ENCODE measurements at regions not wholly inside any gene's neighbourhood (a gene's known extent, or its start where the extent isn't known, plus 50 kb on each side); places are given as distances from the start of the nearest gene placed in this dataset.

DNA sequence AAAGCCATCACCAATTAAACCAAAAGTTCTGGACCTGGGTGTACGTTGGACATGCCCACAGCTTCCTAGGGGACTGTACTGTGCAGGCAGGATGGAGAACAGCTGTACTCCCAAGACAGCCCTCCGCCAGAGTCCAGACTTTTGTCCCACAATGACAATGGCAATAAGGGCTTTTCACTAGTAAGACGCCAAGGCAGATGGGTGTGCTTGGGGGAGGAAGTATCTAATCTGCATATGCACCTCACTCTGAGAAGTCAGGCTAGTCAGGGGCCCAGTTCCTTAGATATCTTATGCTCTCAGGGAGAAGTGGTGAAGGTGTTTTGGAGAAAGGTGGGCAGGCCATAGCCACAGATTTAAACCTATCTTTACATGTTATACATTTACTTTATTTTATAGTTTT lies 85.1 kb upstream of the USP47 start:
- ATAC-seq (ENCODE audit: poor library complexity) (no peak), DNase-seq (no peak)
- Mint-ChIP-seq H3K9me3 (no peaks in the 10 kb centered on the region), H3K27ac (no peak overlapping the region), H3K4me3 (no peak overlapping the region), H3K27me3 (peaks cover 63% of the 10 kb centered on the region), H3K4me1 (ENCODE audit: low read depth) (no peaks in the 10 kb centered on the region), H3K36me3 (ENCODE audit: low read depth) (no peaks in the 10 kb centered on the region)
- TF ChIP-seq, protein P1, sequence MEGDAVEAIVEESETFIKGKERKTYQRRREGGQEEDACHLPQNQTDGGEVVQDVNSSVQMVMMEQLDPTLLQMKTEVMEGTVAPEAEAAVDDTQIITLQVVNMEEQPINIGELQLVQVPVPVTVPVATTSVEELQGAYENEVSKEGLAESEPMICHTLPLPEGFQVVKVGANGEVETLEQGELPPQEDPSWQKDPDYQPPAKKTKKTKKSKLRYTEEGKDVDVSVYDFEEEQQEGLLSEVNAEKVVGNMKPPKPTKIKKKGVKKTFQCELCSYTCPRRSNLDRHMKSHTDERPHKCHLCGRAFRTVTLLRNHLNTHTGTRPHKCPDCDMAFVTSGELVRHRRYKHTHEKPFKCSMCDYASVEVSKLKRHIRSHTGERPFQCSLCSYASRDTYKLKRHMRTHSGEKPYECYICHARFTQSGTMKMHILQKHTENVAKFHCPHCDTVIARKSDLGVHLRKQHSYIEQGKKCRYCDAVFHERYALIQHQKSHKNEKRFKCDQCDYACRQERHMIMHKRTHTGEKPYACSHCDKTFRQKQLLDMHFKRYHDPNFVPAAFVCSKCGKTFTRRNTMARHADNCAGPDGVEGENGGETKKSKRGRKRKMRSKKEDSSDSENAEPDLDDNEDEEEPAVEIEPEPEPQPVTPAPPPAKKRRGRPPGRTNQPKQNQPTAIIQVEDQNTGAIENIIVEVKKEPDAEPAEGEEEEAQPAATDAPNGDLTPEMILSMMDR (IDR thresholded peaks at IDR 0.05) = no peak
- H3K9me3 ChIP-seq (ENCODE audit: control insufficient read depth in 1 of 2, insufficient read depth in 1 of 2, low read length in 2 of 2) = no peaks in the 10 kb centered on the region
- H3K4me1 ChIP-seq (ENCODE audit: insufficient read depth, low read length) = no peaks in the 10 kb centered on the region
- H3K27ac ChIP-seq (ENCODE audit: low read depth in 1 of 2, low read length in 2 of 2) = no peak overlapping the region
- CTCF ChIA-PET = no interaction called here
- H3K4me3 ChIP-seq (ENCODE audit: low read length) = no peak overlapping the region
- POLR2A ChIA-PET = no interaction called here
- no peaks in the 10 kb centered on the region for H3K36me3 ChIP-seq (ENCODE audit: insufficient read depth, low read length)
- intact Hi-C loops (cut with DNase I, micrococcal nuclease) = no loop called here
- peaks cover 4 to 13% of the 10 kb centered on the region in 2 experiments for H3K27me3 ChIP-seq (ENCODE audit: control insufficient read depth in 1 of 2, insufficient read depth in 2 of 2, low read length in 2 of 2)

DNA sequence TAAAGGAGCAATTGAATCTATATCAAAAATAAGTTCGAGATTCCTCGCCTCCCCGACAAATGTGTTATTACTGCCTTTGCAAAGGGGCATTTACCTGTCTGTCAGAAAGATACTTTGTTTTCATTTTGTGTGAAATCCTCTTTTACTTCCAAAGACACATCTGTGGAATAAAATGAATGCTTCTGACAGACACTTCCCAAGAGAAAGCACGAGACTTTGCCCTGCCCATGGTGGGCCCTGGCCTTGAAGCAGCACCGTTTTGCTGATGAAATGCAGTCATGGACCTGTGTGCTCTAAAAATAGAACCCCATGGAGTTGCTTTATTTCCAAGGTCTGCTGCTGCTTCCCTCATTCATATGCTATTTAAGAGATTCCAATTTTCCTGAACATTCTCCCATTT lies 85.9 kb upstream of the USP47 start:
- ATAC-seq (ENCODE audit: poor library complexity) (no peak), DNase-seq (no peak)
- ChIA-PET CTCF (no interaction called here), POLR2A (no interaction called here)
- no peak overlapping the region for H3K27ac Mint-ChIP-seq
- Histone ChIP-seq H3K27ac (ENCODE audit: low read depth in 1 of 2, low read length in 2 of 2) (no peak overlapping the region), H3K9me3 (ENCODE audit: control insufficient read depth in 1 of 2, insufficient read depth in 1 of 2, low read length in 2 of 2) (no peaks in the 10 kb centered on the region), H3K4me1 (ENCODE audit: insufficient read depth, low read length) (no peaks in the 10 kb centered on the region), H3K27me3 (ENCODE audit: control insufficient read depth in 1 of 2, insufficient read depth in 2 of 2, low read length in 2 of 2) (peaks cover 4 to 10% of the 10 kb centered on the region in 2 experiments), H3K4me3 (ENCODE audit: low read length) (no peak overlapping the region), H3K36me3 (ENCODE audit: insufficient read depth, low read length) (no peaks in the 10 kb centered on the region)
- TF ChIP-seq, protein P1 (IDR thresholded peaks at IDR 0.05) = no peak
- H3K9me3 Mint-ChIP-seq = no peaks in the 10 kb centered on the region
- no peak overlapping the region for H3K4me3 Mint-ChIP-seq
- H3K36me3 Mint-ChIP-seq (ENCODE audit: low read depth) = no peaks in the 10 kb centered on the region
- intact Hi-C loops (cut with DNase I, micrococcal nuclease) = no loop called here
- H3K27me3 Mint-ChIP-seq = peaks cover 58% of the 10 kb centered on the region
- H3K4me1 Mint-ChIP-seq (ENCODE audit: low read depth) = no peaks in the 10 kb centered on the region

DNA sequence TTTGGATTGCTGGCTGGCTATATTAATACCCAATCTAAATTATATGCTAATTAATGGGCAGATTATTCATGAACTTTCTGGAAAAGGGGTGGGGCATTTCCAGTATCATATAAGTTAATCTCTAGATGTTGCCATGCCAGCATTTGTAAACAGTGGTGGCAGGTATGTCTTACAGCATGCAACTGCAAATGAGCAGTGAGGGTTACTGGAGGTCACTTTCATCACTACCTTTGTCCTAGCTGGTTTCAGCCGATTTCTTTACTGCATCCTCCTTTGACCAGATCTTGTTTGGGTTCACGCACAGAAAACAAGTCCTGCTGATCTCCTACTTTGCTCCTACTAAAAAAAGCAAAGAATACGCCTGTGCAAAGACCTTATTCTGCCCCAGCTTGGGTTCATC lies 89.1 kb upstream of the USP47 start:
- no peak overlapping the region for H3K27ac ChIP-seq (ENCODE audit: low read depth in 1 of 2, low read length in 2 of 2)
- DNase-seq (no peak), ATAC-seq (ENCODE audit: poor library complexity) (no peak)
- POLR2A ChIA-PET = no interaction called here
- H3K27ac Mint-ChIP-seq = no peak overlapping the region
- peaks cover 31% of the 10 kb centered on the region for H3K27me3 Mint-ChIP-seq
- no peak overlapping the region for H3K4me3 Mint-ChIP-seq
- H3K4me1 Mint-ChIP-seq (ENCODE audit: low read depth) = no peaks in the 10 kb centered on the region
- intact Hi-C loops (cut with DNase I, micrococcal nuclease) = no loop called here
- TF ChIP-seq, protein P1 (IDR thresholded peaks at IDR 0.05) = no peak
- no peaks in the 10 kb centered on the region for H3K36me3 Mint-ChIP-seq (ENCODE audit: low read depth)
- no peaks in the 10 kb centered on the region for H3K9me3 Mint-ChIP-seq
- CTCF ChIA-PET = no interaction called here
- H3K9me3 ChIP-seq (ENCODE audit: control insufficient read depth in 1 of 2, insufficient read depth in 1 of 2, low read length in 2 of 2) = no peaks in the 10 kb centered on the region
- H3K36me3 ChIP-seq (ENCODE audit: insufficient read depth, low read length) = no peaks in the 10 kb centered on the region
- H3K27me3 ChIP-seq (ENCODE audit: control insufficient read depth in 1 of 2, insufficient read depth in 2 of 2, low read length in 2 of 2) = peaks cover 0 to 4% of the 10 kb centered on the region in 2 experiments
- no peaks in the 10 kb centered on the region for H3K4me1 ChIP-seq (ENCODE audit: insufficient read depth, low read length)
- no peak overlapping the region for H3K4me3 ChIP-seq (ENCODE audit: low read length)
